ENCODE measurements at regions not wholly inside any gene's neighbourhood (a gene's known extent, or its start where the extent isn't known, plus 50 kb on each side); places are given as distances from the start of the nearest gene placed in this dataset.

- TF ChIP-seq EZH2 (IDR thresholded peaks at IDR 0.05; ENCODE audit: low read length, unreplicated experiment) (no peak), CTCF (conservative IDR thresholded peaks at IDR 0.05; ENCODE audit: low read depth, low read length) (no peak), EZH2phosphoT487 (IDR thresholded peaks at IDR 0.05; ENCODE audit: borderline replicate concordance, low read length) (no peak)
Observed at GRCh38 chr9:12224449-12224848, 468.7 kb upstream of the TYRP1 start.
